GM21390 (cell line): ENCODE measurements at regions not wholly inside any gene's neighbourhood (a gene's known extent, or its start where the extent isn't known, plus 50 kb on each side); places are given as distances from the start of the nearest gene placed in this dataset.
"Not testable (repeated sequence)": the region's sequence is repeated elsewhere in the genome, so short reads cannot be mapped to it uniquely, and the experiment has no call there.

ENCODE experiments used
- ATAC-seq: cut with Tn5 transposase; IDR thresholded peaks from one replicate; pipeline ENCODE4 v1.9.1; 2021; ENCODE audit not compliant: unreplicated experiment

DNA sequence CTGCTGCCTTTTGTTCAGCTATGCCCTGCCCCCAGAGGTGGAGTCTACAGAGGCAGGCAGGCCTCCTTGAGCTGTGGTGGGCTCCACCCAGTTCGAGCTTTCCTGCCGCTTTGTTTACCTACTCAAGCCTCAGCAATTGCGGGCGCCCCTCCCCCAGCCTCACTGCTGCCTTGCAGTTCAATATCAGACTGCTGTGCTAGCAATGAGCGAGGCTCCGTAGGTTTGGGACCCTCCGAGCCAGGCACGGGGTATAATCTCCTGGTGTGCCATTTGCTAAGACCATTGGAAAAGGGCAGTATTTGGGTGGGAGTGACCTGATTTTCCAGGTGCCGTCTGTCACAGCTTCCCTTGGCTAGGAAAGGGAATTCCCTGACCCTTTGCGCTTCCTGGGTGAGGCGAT, 51.9 kb downstream of the DIPK2A start:
- ATAC-seq, result not testable (repeated sequence)

GRCh38 chr3:144028798-144029411, 57.3 kb downstream of the DIPK2A start:
- ATAC-seq, result peak; percentile 87

DNA sequence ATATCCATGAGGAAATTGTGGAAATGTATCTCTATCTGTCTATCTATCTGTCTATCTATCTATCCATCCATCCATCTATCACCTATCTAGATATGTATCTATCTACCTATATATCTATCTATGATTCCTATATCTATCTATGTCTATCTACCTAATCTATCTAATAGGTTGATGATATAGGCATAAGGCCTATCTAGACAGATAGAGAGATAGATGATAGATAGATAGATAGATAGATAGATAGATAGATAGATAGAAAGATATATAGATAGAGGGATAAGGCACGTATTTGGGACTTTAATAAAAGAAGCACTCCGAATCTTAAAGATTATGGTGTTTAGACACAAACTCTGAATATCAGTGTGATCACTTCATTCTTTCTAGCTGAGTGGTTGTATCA, 58.1 kb downstream of the DIPK2A start:
- ATAC-seq, result no peak

DNA sequence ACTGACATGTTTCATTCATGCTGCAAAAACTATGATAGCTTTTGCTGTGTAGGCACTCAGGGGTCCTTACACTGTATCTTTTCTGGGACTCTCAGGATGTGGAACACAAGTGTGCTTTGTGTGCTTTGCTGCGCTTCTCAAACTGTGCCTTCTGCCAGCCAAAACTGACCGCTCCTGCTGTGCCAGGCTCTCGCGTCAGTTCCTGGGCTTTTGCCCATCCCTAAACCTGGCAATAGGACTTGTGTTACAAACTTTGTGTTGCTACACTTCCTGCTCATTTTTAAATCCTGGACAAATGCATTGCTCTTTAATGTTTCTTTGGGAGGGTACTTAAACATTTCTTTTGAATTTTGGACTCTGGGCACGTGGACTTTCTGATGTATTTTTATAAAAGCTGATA, 60.3 kb downstream of the DIPK2A start:
- no peak for ATAC-seq

- ATAC-seq, result peak; percentile 68
Measured at GRCh38 chr3:144032531-144033239, 61.1 kb downstream of the DIPK2A start.

GRCh38 chr3:144033240-144033589, 61.6 kb downstream of the DIPK2A start:
- no peak for ATAC-seq

DNA sequence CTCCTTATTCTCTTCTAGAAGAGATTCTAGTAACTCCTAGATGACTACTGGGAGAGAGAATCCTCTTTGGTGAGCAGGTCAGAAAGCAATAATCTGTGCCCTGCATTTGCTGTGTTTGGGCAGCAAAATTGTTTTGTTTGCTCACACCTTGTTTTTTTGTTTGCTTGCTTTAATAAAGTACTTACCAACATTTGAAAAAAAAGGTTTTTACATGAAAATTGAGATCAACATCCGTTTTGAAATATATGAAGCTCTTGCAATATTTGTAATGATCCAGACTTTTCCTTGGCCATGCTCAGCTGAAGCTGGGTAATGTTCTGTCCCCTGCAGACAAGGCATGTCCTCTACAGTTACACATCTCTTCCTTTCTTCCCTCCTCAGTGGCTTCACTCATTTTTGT, 62.2 kb downstream of the DIPK2A start:
- no peak for ATAC-seq

DNA sequence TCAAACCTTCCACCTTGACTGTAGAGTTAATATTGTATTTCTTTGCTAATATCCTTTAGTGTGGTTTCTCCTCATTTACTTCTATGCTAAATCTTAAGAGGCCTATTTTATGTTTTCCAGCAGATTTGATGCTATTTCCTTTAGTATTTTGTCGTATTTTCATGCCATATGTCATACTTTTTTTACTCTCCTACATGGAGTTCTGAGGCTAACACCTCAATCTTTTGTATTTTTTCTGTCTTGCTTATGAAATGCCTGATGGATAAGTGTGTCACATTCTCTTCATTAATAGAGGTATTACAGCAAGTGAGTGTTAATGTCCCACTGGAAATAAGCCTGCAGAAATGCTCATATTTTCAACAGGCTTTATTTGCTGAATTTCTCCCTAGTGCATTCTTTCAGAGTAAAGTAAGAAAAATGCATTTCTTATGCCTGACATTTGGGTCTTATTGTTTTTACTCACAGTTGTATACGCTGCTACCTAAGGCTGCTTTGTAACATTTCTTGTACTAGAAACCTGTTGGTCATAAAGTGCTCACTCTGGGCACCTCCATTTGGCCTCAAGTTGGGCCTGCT, 63.2 kb downstream of the DIPK2A start:
- ATAC-seq, result no peak

GRCh38 chr3:144036498-144036897, 64.9 kb downstream of the DIPK2A start:
- ATAC-seq, result no peak

- no peak for ATAC-seq
Measured at GRCh38 chr3:144039661-144040060, 68.0 kb downstream of the DIPK2A start.

DNA sequence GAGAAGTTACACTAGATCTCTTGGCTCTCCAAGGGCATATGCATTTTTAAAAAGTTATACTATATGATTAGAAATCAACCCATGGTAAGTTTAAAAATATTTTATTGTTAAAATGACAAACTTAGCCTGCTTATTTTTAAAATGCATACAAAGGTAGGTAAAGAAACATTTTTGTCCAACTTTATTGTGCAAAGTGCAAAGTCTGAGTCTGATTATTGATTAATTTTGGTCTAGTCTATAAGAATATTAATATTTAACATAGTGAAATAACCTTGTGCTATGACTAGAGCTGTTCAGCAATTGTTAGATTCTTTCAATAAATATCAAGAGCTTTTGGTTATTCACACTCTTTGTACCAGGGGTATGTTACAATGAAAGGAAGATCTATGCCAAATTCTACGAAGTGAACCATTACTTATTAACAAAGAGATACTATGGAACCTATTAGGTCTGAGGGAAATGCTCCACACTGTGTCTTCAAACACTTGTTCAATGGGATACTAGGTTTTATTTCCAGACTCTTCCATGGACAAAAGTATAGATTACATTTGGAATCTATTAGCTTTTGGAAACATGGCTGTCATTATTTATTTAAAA, 70.4 kb downstream of the DIPK2A start:
- ATAC-seq, result no peak

GRCh38 chr3:144045766-144046165, 74.1 kb downstream of the DIPK2A start:
- no peak for ATAC-seq

DNA sequence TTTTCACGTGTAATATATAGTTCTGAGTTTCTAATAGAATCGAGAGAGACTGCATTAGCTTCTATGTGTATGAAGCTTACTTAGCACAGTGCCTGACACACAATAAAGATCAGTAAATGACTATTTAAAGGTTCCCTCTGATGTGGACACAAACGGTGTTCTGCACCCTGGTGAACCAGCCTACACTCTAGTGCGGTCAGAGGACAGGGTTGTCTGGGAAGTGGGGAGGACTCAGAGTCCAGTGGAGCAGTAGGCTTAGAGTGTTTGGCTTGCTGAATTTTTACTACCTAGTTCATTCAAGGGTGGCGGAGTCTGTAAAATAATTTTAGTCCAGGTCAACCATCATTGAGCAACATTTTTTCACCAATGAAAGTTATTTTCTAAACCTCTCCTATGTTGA, 77.8 kb downstream of the DIPK2A start:
- ATAC-seq, result no peak

DNA sequence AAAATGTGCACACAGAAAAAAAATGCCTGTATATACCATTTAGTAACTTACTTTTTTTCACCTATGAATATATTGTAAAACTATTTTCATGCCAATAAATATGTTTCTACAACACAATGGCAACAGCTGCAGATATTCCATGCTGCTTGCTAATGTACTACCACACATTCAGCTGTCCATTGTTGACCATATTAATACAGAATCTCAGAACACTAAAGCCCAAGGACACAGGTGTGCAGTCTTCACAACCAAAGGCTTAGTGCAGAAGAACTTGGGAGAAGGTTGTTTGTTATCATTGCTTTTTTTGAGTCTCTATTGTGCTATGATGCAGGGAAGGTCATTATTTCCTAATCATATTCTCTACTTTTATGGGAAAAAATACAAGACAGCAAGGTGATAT, 79.6 kb downstream of the DIPK2A start:
- no peak for ATAC-seq

GRCh38 chr3:144052275-144052674, 80.7 kb downstream of the DIPK2A start:
- no peak for ATAC-seq

- ATAC-seq, result no peak
Measured at GRCh38 chr3:144053121-144053520, 81.5 kb downstream of the DIPK2A start.

GRCh38 chr3:144054766-144055165, 83.1 kb downstream of the DIPK2A start:
- ATAC-seq, result no peak

- ATAC-seq, result no peak
Measured at GRCh38 chr3:144055604-144056003, 84.0 kb downstream of the DIPK2A start.

DNA sequence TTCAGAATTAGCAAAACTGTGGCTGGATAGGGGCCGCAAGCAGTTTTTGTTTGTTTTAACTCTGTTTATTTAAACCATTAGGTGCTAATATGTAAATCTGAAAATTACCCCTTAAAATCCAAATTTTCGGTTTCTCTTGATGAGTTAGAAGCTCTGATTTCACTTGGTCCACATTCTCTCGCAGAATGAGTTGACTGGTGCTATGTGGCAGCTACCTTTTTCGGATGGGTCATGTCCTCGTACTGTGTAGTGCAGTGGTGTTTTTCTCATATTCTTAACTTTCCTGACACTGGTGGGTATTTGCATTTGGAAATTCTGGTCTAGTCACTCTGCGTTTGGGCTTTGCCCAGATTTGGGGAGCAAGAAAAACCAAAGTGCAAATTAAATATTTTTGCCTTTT, 87.1 kb downstream of the DIPK2A start:
- ATAC-seq, result peak; percentile 55

GRCh38 chr3:144059481-144059880, 87.9 kb downstream of the DIPK2A start:
- no peak for ATAC-seq

DNA sequence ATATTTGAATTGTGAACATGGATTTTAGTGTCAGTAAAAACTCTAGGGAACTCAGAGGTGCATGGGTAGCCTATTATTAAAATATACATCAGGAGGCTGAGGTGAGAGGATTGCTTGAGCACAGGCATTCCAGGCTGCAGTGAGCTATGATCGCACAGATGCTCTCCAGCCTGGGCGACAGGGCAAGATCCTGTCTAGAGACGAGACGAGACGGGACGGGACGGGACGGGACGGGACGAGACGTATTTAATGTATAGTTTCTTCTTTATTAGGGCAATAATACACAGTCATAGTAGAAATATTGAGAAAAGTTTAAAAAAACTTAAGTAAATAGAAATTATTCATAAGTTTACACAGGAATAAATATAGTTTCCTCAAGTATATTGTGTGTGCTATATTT, 89.3 kb downstream of the DIPK2A start:
- ATAC-seq, result no peak

- ATAC-seq, result no peak
Measured at GRCh38 chr3:144063306-144063705, 91.7 kb downstream of the DIPK2A start.
